Trophoblast cell (in vitro differentiated cells and primary cell): ENCODE measurements at regions not wholly inside any gene's neighbourhood (a gene's known extent, or its start where the extent isn't known, plus 50 kb on each side); places are given as distances from the start of the nearest gene placed in this dataset.
A peak's percentile ranks its signal among the peaks of the same experiment; 100 is the strongest.

Source experiments
- DNase-seq, 2 donors: peaks; one replicate each; pipeline ENCODE4 v3.0.0-alpha.2; 2016
- H2AFZ ChIP-seq: 2 replicates; pipeline ENCODE4 v1.6.1; 2013; ENCODE audit warnings: low read length, moderate library complexity, mild to moderate bottlenecking; ENCODE audit not compliant: insufficient read depth, poor library complexity
- H2AK5ac ChIP-seq: 2 replicates; pipeline ENCODE4 v1.6.1; 2013; ENCODE audit warnings: mild to moderate bottlenecking, low read length
- H2BK120ac ChIP-seq: 2 replicates; pipeline ENCODE4 v1.6.1; 2013; ENCODE audit warnings: low read length, mild to moderate bottlenecking, moderate library complexity; ENCODE audit not compliant: insufficient read depth, poor library complexity
- H2BK12ac ChIP-seq: 2 replicates; pipeline ENCODE4 v1.6.1; 2013; ENCODE audit warnings: mild to moderate bottlenecking, low read length, moderate library complexity
- H2BK5ac ChIP-seq: 2 replicates; pipeline ENCODE4 v1.6.1; 2013; ENCODE audit warnings: low read length, low read depth, moderate library complexity, mild to moderate bottlenecking; ENCODE audit not compliant: poor library complexity
- H3K14ac ChIP-seq: 2 replicates; pipeline ENCODE4 v1.6.1; 2013; ENCODE audit warnings: mild to moderate bottlenecking, low read length
- H3K18ac ChIP-seq: 2 replicates; pipeline ENCODE4 v1.6.1; 2013; ENCODE audit warnings: mild to moderate bottlenecking, low read length
- H3K23ac ChIP-seq: 2 replicates; pipeline ENCODE4 v1.6.1; 2013; ENCODE audit warnings: low read length
- H3K27ac ChIP-seq: 2 replicates; pipeline ENCODE4 v1.5.1; 2013; ENCODE audit warnings: low read depth, mild to moderate bottlenecking, inconsistent platforms, low read length, moderate library complexity
- H3K27me3 ChIP-seq: 2 replicates; pipeline ENCODE4 v1.6.1; 2013; ENCODE audit warnings: inconsistent platforms, mild to moderate bottlenecking, low read length, moderate library complexity; ENCODE audit not compliant: insufficient read depth
- H3K36me3 ChIP-seq, 2 experiments: 1 replicate in 1 of 2; 2 replicates in 1 of 2; pipeline ENCODE4 v1.6.1; 2013; ENCODE audit warnings: low read length in 2 of 2, mild to moderate bottlenecking in 2 of 2, moderate library complexity in 1 of 2; ENCODE audit not compliant: insufficient read depth in 2 of 2, control insufficient read depth in 1 of 2
- H3K4ac ChIP-seq: 2 replicates; pipeline ENCODE4 v1.6.1; 2013; ENCODE audit warnings: low read depth, mild to moderate bottlenecking, low read length, moderate library complexity
- H3K4me1 ChIP-seq, 2 experiments: 1 replicate in 1 of 2; 2 replicates in 1 of 2; pipeline ENCODE4 v1.6.1; 2013; ENCODE audit warnings: low read length in 2 of 2, mild to moderate bottlenecking in 2 of 2, moderate library complexity in 1 of 2; ENCODE audit not compliant: insufficient read depth in 2 of 2, control insufficient read depth in 1 of 2
- H3K4me2 ChIP-seq: 2 replicates; pipeline ENCODE4 v1.6.1; 2013; ENCODE audit warnings: inconsistent platforms, mild to moderate bottlenecking, low read length, moderate library complexity
- H3K4me3 ChIP-seq: 2 replicates; pipeline ENCODE4 v1.5.1; 2013; ENCODE audit warnings: mild to moderate bottlenecking, low read depth, low read length, inconsistent platforms
- H3K79me1 ChIP-seq: one replicate; pipeline ENCODE4 v1.6.1; 2013; ENCODE audit warnings: low read length
- H3K79me2 ChIP-seq: 2 replicates; pipeline ENCODE4 v1.6.1; 2013; ENCODE audit warnings: low read length, mild to moderate bottlenecking; ENCODE audit not compliant: control insufficient read depth, insufficient read depth, poor library complexity
- H3K9ac ChIP-seq: 2 replicates; pipeline ENCODE4 v1.6.1; 2013; ENCODE audit warnings: mild to moderate bottlenecking, low read length
- H3K9me3 ChIP-seq: 2 replicates; pipeline ENCODE4 v1.6.1; 2013; ENCODE audit warnings: low read depth, mild to moderate bottlenecking, control low read depth, inconsistent platforms, low read length; ENCODE audit not compliant: insufficient read depth
- H4K12ac ChIP-seq: 2 replicates; pipeline ENCODE4 v1.6.1; 2013; ENCODE audit warnings: low read depth, mild to moderate bottlenecking, low read length, moderate library complexity
- H4K8ac ChIP-seq: 2 replicates; pipeline ENCODE4 v1.6.1; 2013; ENCODE audit warnings: low read depth, mild to moderate bottlenecking, low read length, moderate library complexity
- H4K91ac ChIP-seq: one replicate; pipeline ENCODE4 v1.6.1; 2013; ENCODE audit warnings: low read depth, mild to moderate bottlenecking, low read length, moderate library complexity
- WGBS: extraction: QIAGEN DNeasy Blood & Tissue Kit; methylation state at CpG from one replicate; pipeline ENCODE4 v1.1.7; 2013; ENCODE audit warnings: missing lambda C conversion rate; ENCODE audit not compliant: insufficient read length, insufficient coverage; ENCODE audit errors: extremely low coverage; 5-methylcytosine and 5-hydroxymethylcytosine counted together

- H3K4me1 ChIP-seq, result no peaks in the 10 kb centered on the region
- no peak overlapping the region for H2AK5ac ChIP-seq
- H3K4me3 ChIP-seq, result no peak overlapping the region
- no peak overlapping the region for H2AFZ ChIP-seq
- H3K14ac ChIP-seq, result no peak overlapping the region
- H2BK12ac ChIP-seq, result no peak overlapping the region
- WGBS, result no CpG with 5 or more reads among the region's 3 CpGs
- no peaks in the 10 kb centered on the region for H3K9me3 ChIP-seq
- H3K9ac ChIP-seq, result no peak overlapping the region
- no peaks in the 10 kb centered on the region for H3K27me3 ChIP-seq
- H3K79me1 ChIP-seq, result no peaks in the 10 kb centered on the region
- H4K12ac ChIP-seq, result no peak overlapping the region
- H3K27ac ChIP-seq, result no peak overlapping the region
- H4K8ac ChIP-seq, result no peak overlapping the region
- H3K79me2 ChIP-seq, result no peaks in the 10 kb centered on the region
- H3K36me3 ChIP-seq, result no peaks in the 10 kb centered on the region
- H3K23ac ChIP-seq, result no peak overlapping the region
- no peak overlapping the region for H2BK120ac ChIP-seq
- no peak for DNase-seq
- H3K4ac ChIP-seq, result no peak overlapping the region
- H2BK5ac ChIP-seq, result no peak overlapping the region
- H3K4me2 ChIP-seq, result no peak overlapping the region
- H3K18ac ChIP-seq, result no peak overlapping the region
- H4K91ac ChIP-seq, result no peak overlapping the region
These were observed 107.3 kb upstream of the GABRG2 start for GRCh38 chr5:161960314-161960713.

DNA sequence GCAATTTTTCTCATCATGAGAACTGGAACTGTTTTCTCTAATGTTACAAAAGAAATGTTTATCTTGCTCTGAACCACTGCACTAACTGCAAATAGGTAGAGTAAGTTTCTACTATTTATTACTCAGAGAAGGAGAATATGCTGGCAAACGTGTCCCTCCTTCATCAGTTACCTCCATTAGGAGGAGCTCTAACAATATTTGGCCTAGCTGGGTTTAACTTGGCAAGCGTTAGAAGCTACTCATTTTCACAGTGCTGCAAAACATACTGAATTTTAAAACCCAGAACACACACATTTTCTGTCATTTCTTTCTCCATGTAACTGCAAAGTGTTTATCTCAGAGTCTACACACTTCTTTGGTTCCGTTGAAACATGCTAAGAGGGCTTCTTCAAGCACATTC, 101.0 kb upstream of the GABRG2 start:
- no peak overlapping the region for H3K14ac ChIP-seq
- H3K36me3 ChIP-seq, result no peaks in the 10 kb centered on the region
- no peaks in the 10 kb centered on the region for H3K9me3 ChIP-seq

DNA sequence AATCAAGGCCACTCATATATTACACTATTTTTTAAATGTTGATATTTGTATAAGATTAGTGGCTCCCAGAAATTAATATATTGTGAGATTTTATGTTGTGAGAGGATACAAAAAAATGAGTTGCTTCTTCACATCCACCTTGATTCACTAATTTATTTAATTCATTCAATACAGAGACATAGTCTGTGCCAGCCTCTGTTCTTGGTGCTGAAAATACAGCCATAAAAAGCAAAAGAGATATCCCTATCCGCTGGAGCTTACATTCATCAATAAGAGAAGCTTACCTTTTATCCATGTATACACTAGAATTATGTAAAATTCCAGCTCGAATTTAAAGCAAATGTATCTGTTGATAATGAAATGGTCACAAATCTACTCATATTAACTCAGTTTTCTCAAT, 92.2 kb upstream of the GABRG2 start:
- Histone ChIP-seq H4K12ac (no peak overlapping the region), H2BK12ac (no peak overlapping the region), H3K27me3 (no peaks in the 10 kb centered on the region), H4K8ac (no peak overlapping the region), H3K4me2 (no peak overlapping the region), H3K9ac (no peak overlapping the region), H3K79me1 (no peaks in the 10 kb centered on the region), H3K18ac (no peak overlapping the region), H3K27ac (no peak overlapping the region), H2BK120ac (no peak overlapping the region), H3K79me2 (no peaks in the 10 kb centered on the region), H3K4ac (no peak overlapping the region), H3K36me3 (no peaks in the 10 kb centered on the region), H3K23ac (no peak overlapping the region), H2AK5ac (no peak overlapping the region), H3K14ac (no peak overlapping the region), H2AFZ (no peak overlapping the region), H2BK5ac (no peak overlapping the region), H4K91ac (no peak overlapping the region), H3K4me1 (no peaks in the 10 kb centered on the region), H3K4me3 (no peak overlapping the region), H3K9me3 (no peaks in the 10 kb centered on the region)
- no CpG with 5 or more reads among the region's 2 CpGs for WGBS
- no peak for DNase-seq

More for the DNA sequence above, 101.0 kb upstream of the GABRG2 start:
- Histone ChIP-seq H2BK12ac (no peak overlapping the region), H3K4me2 (no peak overlapping the region), H3K4me3 (no peak overlapping the region), H2AK5ac (no peak overlapping the region), H3K9ac (no peak overlapping the region), H4K8ac (no peak overlapping the region), H4K91ac (no peak overlapping the region), H2BK120ac (no peak overlapping the region), H3K79me1 (no peaks in the 10 kb centered on the region), H3K23ac (no peak overlapping the region), H3K4ac (no peak overlapping the region), H3K79me2 (no peaks in the 10 kb centered on the region), H3K27me3 (no peaks in the 10 kb centered on the region), H2AFZ (no peak overlapping the region), H4K12ac (no peak overlapping the region), H2BK5ac (no peak overlapping the region), H3K27ac (no peak overlapping the region), H3K4me1 (no peaks in the 10 kb centered on the region), H3K18ac (no peak overlapping the region)
- WGBS, result no CpG with 5 or more reads among the region's 3 CpGs
- DNase-seq, result peak in 1 of 2 donors; percentile 8

DNA sequence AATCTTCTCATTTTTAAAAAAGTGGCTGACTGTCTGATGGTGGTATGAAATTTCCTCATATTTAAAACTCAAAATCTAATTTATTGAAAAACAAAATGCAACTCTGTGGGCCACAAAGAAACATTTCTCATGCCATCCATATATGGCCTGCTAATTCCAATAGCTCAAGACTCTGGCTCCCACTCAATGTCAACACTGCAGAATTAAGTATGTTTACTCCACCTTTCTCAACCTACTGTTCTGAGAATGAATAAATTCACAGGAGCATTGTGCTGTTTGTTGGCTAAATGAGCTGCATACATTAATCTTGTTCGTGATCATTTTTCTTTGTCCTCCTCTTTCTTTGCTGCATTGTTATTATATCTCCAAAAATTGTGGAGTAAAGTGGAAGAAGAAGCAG, 79.5 kb upstream of the GABRG2 start:
- H3K36me3 ChIP-seq, result no peaks in the 10 kb centered on the region
- H3K79me2 ChIP-seq, result no peaks in the 10 kb centered on the region
- no peak overlapping the region for H2BK120ac ChIP-seq
- no peak overlapping the region for H3K9ac ChIP-seq
- H3K27ac ChIP-seq, result no peak overlapping the region
- no peak overlapping the region for H4K8ac ChIP-seq
- H3K14ac ChIP-seq, result no peak overlapping the region
- DNase-seq, result no peak
- no peak overlapping the region for H3K23ac ChIP-seq
- no peak overlapping the region for H4K12ac ChIP-seq
- no peak overlapping the region for H2BK12ac ChIP-seq
- no peak overlapping the region for H2AFZ ChIP-seq
- H2AK5ac ChIP-seq, result no peak overlapping the region
- no peak overlapping the region for H2BK5ac ChIP-seq
- WGBS, result no CpG with 5 or more reads among the region's 1 CpG
- no peaks in the 10 kb centered on the region for H3K79me1 ChIP-seq
- no peak overlapping the region for H4K91ac ChIP-seq
- H3K4me2 ChIP-seq, result no peak overlapping the region
- H3K9me3 ChIP-seq, result no peaks in the 10 kb centered on the region
- H3K27me3 ChIP-seq, result no peaks in the 10 kb centered on the region
- no peak overlapping the region for H3K18ac ChIP-seq
- H3K4me3 ChIP-seq, result no peak overlapping the region
- H3K4ac ChIP-seq, result no peak overlapping the region
- H3K4me1 ChIP-seq, result no peaks in the 10 kb centered on the region
